ENCODE measurements at regions not wholly inside any gene's neighbourhood (a gene's known extent, or its start where the extent isn't known, plus 50 kb on each side); places are given as distances from the start of the nearest gene placed in this dataset.

DNA sequence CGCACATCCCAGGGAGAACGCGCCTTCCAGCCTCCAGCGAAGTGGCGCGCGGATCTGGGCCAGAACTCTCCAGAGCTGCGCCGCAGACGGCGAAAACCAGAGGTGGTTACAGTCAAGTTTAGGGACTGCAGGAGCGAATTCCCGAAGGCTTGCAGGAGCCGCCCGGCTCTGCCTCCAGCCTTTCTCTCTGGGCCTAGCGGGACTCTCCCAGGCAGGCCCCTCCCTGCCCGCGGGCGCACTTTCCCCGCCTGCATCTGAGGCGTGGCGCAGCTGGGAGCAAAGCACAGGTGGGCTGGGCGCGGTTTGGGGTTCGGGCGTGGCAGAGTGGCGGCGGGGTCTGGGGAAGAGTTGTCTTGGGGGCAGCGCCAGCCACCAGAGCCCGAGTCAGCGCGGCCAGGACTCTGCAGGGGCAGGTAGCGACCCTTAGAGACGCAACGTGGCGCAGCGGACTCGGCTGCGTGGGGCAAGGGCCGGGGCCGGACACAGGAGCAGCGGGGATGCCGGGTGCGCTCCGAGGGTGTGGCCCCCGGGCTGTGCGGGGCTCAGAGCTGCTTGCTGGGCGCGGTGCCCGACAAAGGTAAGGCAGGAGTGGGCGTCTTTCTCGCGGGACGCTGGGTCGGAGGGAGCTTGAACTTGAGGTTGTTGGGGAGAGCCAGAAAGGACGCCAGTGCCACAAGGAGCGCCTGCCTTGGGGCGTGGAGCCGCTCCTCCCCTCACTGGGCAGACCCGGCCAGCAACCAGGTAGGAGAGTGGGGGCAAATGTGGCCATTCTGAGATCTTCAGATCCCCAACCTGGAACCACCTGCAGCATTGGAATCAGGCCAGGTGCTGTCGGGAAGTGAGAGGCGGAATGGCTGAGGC is 1126.0 kb downstream of the AACS start (continued):
- TF ChIP-seq, protein P1, sequence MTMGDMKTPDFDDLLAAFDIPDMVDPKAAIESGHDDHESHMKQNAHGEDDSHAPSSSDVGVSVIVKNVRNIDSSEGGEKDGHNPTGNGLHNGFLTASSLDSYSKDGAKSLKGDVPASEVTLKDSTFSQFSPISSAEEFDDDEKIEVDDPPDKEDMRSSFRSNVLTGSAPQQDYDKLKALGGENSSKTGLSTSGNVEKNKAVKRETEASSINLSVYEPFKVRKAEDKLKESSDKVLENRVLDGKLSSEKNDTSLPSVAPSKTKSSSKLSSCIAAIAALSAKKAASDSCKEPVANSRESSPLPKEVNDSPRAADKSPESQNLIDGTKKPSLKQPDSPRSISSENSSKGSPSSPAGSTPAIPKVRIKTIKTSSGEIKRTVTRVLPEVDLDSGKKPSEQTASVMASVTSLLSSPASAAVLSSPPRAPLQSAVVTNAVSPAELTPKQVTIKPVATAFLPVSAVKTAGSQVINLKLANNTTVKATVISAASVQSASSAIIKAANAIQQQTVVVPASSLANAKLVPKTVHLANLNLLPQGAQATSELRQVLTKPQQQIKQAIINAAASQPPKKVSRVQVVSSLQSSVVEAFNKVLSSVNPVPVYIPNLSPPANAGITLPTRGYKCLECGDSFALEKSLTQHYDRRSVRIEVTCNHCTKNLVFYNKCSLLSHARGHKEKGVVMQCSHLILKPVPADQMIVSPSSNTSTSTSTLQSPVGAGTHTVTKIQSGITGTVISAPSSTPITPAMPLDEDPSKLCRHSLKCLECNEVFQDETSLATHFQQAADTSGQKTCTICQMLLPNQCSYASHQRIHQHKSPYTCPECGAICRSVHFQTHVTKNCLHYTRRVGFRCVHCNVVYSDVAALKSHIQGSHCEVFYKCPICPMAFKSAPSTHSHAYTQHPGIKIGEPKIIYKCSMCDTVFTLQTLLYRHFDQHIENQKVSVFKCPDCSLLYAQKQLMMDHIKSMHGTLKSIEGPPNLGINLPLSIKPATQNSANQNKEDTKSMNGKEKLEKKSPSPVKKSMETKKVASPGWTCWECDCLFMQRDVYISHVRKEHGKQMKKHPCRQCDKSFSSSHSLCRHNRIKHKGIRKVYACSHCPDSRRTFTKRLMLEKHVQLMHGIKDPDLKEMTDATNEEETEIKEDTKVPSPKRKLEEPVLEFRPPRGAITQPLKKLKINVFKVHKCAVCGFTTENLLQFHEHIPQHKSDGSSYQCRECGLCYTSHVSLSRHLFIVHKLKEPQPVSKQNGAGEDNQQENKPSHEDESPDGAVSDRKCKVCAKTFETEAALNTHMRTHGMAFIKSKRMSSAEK (CRISPR knock-in tag; IDR thresholded peaks at IDR 0.05; ENCODE audit: borderline replicate concordance): no peak
- TF ChIP-seq, protein P2, sequence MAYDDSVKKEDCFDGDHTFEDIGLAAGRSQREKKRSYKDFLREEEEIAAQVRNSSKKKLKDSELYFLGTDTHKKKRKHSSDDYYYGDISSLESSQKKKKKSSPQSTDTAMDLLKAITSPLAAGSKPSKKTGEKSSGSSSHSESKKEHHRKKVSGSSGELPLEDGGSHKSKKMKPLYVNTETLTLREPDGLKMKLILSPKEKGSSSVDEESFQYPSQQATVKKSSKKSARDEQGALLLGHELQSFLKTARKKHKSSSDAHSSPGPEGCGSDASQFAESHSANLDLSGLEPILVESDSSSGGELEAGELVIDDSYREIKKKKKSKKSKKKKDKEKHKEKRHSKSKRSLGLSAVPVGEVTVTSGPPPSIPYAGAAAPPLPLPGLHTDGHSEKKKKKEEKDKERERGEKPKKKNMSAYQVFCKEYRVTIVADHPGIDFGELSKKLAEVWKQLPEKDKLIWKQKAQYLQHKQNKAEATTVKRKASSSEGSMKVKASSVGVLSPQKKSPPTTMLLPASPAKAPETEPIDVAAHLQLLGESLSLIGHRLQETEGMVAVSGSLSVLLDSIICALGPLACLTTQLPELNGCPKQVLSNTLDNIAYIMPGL (CRISPR knock-in tag; IDR thresholded peaks at IDR 0.05): no peak
- no peak for TF ChIP-seq MXD4 (CRISPR knock-in tag; IDR thresholded peaks at IDR 0.05; ENCODE audit: borderline replicate concordance)
- TF ChIP-seq, protein P3, sequence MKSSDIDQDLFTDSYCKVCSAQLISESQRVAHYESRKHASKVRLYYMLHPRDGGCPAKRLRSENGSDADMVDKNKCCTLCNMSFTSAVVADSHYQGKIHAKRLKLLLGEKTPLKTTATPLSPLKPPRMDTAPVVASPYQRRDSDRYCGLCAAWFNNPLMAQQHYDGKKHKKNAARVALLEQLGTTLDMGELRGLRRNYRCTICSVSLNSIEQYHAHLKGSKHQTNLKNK (CRISPR knock-in tag; IDR thresholded peaks at IDR 0.05): no peak

DNA sequence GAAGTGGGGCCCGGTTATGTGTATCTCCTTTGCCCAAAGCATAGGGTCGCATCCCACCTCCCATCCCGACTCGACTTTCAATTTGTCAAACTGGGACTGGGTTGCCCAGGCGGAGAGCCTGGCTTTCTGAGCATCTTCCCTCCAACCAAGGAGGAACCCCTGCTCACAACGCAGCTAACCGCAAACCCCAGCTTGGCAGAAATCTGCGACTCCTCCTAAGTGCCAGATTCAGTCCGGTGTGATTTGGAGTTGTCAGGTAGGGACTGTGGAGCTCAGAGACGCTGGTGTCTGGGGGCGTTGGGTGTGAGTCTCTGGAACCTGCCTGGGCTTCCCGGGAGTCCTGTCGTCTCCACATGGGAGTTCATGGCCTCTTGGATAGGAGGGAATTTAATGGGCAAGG is 1126.7 kb downstream of the AACS start:
- Mint-ChIP-seq H3K9me3 (peaks cover 67% of the 10 kb centered on the region), H3K27ac (no peak overlapping the region), H3K4me3 (no peak overlapping the region), H3K36me3 (peaks cover 71% of the 10 kb centered on the region), H3K27me3 (ENCODE audit: low read depth) (peaks cover 18% of the 10 kb centered on the region), H3K4me1 (no peaks in the 10 kb centered on the region)
- no peak for ATAC-seq
- TF ChIP-seq, protein P1 (CRISPR knock-in tag; IDR thresholded peaks at IDR 0.05; ENCODE audit: borderline replicate concordance): no peak
- TF ChIP-seq, protein P4, sequence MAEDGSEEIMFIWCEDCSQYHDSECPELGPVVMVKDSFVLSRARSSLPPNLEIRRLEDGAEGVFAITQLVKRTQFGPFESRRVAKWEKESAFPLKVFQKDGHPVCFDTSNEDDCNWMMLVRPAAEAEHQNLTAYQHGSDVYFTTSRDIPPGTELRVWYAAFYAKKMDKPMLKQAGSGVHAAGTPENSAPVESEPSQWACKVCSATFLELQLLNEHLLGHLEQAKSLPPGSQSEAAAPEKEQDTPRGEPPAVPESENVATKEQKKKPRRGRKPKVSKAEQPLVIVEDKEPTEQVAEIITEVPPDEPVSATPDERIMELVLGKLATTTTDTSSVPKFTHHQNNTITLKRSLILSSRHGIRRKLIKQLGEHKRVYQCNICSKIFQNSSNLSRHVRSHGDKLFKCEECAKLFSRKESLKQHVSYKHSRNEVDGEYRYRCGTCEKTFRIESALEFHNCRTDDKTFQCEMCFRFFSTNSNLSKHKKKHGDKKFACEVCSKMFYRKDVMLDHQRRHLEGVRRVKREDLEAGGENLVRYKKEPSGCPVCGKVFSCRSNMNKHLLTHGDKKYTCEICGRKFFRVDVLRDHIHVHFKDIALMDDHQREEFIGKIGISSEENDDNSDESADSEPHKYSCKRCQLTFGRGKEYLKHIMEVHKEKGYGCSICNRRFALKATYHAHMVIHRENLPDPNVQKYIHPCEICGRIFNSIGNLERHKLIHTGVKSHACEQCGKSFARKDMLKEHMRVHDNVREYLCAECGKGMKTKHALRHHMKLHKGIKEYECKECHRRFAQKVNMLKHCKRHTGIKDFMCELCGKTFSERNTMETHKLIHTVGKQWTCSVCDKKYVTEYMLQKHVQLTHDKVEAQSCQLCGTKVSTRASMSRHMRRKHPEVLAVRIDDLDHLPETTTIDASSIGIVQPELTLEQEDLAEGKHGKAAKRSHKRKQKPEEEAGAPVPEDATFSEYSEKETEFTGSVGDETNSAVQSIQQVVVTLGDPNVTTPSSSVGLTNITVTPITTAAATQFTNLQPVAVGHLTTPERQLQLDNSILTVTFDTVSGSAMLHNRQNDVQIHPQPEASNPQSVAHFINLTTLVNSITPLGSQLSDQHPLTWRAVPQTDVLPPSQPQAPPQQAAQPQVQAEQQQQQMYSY (CRISPR knock-in tag; IDR thresholded peaks at IDR 0.05): no peak
- no peak for TF ChIP-seq NR2C2 (CRISPR knock-in tag; IDR thresholded peaks at IDR 0.05)
- TF ChIP-seq, protein P5, sequence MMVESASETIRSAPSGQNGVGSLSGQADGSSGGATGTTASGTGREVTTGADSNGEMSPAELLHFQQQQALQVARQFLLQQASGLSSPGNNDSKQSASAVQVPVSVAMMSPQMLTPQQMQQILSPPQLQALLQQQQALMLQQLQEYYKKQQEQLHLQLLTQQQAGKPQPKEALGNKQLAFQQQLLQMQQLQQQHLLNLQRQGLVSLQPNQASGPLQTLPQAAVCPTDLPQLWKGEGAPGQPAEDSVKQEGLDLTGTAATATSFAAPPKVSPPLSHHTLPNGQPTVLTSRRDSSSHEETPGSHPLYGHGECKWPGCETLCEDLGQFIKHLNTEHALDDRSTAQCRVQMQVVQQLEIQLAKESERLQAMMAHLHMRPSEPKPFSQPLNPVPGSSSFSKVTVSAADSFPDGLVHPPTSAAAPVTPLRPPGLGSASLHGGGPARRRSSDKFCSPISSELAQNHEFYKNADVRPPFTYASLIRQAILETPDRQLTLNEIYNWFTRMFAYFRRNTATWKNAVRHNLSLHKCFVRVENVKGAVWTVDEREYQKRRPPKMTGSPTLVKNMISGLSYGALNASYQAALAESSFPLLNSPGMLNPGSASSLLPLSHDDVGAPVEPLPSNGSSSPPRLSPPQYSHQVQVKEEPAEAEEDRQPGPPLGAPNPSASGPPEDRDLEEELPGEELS (CRISPR knock-in tag; IDR thresholded peaks at IDR 0.05): no peak
- TF ChIP-seq ZNF138 (CRISPR knock-in tag; conservative IDR thresholded peaks at IDR 0.05): no peak
- TF ChIP-seq ATF1 (CRISPR knock-in tag; IDR thresholded peaks at IDR 0.05): no peak
- no peak for TF ChIP-seq ZNF263 (CRISPR knock-in tag; IDR thresholded peaks at IDR 0.05; ENCODE audit: low read depth)
- TF ChIP-seq NR1H2 (CRISPR knock-in tag; IDR thresholded peaks at IDR 0.05): no peak
- no peak for TF ChIP-seq RORB (CRISPR knock-in tag; IDR thresholded peaks at IDR 0.05)
- TF ChIP-seq GTF2I (CRISPR knock-in tag; conservative IDR thresholded peaks at IDR 0.05): no peak
- no peak for TF ChIP-seq JAZF1 (CRISPR knock-in tag; IDR thresholded peaks at IDR 0.05)
- no peak for TF ChIP-seq NFATC4 (CRISPR knock-in tag; IDR thresholded peaks at IDR 0.05)
- no peak for TF ChIP-seq SOX15 (CRISPR knock-in tag; IDR thresholded peaks at IDR 0.05)
- TF ChIP-seq IRF2 (CRISPR knock-in tag; IDR thresholded peaks at IDR 0.05; ENCODE audit: borderline replicate concordance, low read depth): no peak
- no peak for DNase-seq (ENCODE audit: low spot score)
- POLR2A ChIA-PET: no interaction called here
- CTCF ChIA-PET: no interaction called here
